ENCODE measurements at regions not wholly inside any gene's neighbourhood (a gene's known extent, or its start where the extent isn't known, plus 50 kb on each side); places are given as distances from the start of the nearest gene placed in this dataset.

DNA sequence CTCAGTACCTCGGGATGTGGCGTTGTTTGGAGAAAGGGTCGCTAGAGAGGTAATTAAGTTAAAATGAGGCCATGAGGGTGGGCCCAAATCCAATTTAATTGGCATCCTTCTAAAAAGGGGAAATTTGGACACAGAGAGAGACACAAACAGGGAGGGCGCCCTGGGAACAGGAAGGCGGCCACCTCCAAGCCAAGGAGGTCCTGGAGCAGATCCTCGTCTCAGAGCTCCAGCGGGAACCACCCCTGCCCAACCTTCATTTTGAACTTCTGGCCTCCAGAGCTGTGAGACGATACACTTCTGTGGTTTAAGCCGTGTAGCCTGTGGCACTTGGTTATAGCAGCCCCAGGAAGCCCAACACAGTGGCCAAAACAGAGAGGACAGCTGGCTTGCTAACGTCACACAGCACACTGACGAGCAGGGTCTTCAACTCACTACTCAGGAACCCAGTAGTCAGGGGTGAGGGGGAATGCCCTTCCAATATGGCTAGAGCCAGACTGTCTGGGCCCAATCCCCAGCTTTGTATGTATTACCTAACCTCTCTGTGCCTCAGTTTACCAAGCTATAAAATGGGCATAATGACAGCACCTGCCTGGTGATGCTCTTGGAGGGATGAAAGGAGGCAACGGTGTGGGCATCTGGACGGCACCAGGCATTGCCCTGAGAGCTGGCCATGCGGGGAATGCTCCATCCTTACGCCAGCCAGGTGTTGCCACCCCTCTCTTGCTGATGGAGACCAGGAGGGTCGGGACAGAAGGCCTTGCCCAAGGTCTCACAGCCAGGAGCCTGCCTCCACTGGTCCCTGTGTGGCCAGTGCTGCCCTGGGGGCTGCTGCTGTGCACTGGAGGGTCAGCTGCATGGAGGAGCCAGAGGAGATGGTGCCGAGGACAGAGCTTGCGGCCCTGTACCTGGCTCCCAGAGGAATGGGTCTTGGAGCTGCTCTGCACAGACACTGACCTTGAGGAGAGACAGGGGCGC, 53.3 kb upstream of the LINC01488 start:
- DNase-seq (no peak), ATAC-seq (no peak)
- Mint-ChIP-seq H3K9me3 (peaks cover 0 to 16% (median 3%) of the 10 kb centered on the region in 9 donors), H3K4me1 (peaks cover 5 to 21% (median 15%) of the 10 kb centered on the region in 4 donors), H3K36me3 (peaks cover 0 to 8% (median 4%) of the 10 kb centered on the region in 3 donors), H3K27ac (no peak overlapping the region), H3K27me3 (peaks cover 4 to 41% (median 15%) of the 10 kb centered on the region in 5 donors), H3K4me3 (no peak overlapping the region)
- POLR2A ChIA-PET = no interaction called here

DNA sequence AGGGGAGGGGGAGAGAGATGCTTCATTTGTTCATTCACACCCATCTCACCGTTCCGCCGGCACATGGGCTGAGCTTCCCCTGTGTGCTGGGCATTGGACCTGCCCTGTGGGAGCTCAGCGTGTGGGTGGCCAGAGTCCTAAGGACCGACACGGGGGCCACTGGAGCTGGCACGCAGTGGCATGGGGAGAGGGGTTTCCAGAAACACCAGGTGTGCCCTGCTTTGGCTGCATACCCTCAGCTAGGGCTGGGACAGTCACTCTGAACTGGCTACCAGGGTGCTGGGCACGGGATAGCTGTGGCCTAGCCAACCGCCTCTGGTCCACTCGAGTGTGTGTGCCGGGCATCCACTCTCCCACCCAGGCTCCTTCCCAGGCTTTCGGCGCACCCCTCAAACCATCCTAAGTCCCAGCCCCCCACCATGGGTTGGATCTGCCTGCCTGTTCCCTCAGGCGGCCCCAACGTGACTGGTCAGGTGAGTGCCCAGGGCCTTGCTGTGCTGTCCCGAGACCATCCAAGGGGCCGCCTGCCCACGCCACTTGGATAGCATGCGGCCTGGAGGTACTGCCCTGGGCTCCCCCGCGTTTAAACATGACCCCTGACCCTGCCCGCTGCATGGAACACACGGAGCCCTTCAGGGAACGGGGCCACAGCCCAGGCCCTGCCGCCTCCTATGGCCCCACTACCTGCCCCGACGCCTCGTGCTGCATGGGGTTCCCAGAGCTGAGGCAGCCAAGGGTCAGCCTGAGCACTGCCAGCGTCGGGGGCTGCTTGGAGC, 51.6 kb upstream of the LINC01488 start:
- no peak overlapping the region for H3K27ac Mint-ChIP-seq
- DNase-seq = peak in 1 of 10 donors; percentile 56
- no peak for ATAC-seq
- peaks cover 10 to 50% (median 28%) of the 10 kb centered on the region in 5 donors for H3K27me3 Mint-ChIP-seq
- peaks cover 0 to 7% (median 0%) of the 10 kb centered on the region in 9 donors for H3K9me3 Mint-ChIP-seq
- POLR2A ChIA-PET = no interaction called here
- H3K36me3 Mint-ChIP-seq = peaks cover 0 to 4% (median 0%) of the 10 kb centered on the region in 3 donors
- no peak overlapping the region for H3K4me3 Mint-ChIP-seq
- H3K4me1 Mint-ChIP-seq = peaks cover 6 to 18% (median 15%) of the 10 kb centered on the region in 4 donors

- Mint-ChIP-seq H3K27ac (no peak overlapping the region), H3K4me3 (no peak overlapping the region), H3K9me3 (peaks cover 0 to 2% (median 0%) of the 10 kb centered on the region in 9 donors), H3K36me3 (peaks cover 0 to under 1% (median 0%) of the 10 kb centered on the region in 3 donors), H3K4me1 (peaks cover 6 to 15% (median 11%) of the 10 kb centered on the region in 4 donors), H3K27me3 (peaks cover 10 to 57% (median 29%) of the 10 kb centered on the region in 5 donors)
- ATAC-seq (no peak), DNase-seq (no peak)
- POLR2A ChIA-PET = no interaction called here
Observed at GRCh38 chr11:69430566-69430965, 50.9 kb upstream of the LINC01488 start.

GRCh38 chr11:69431136-69431535, 50.3 kb upstream of the LINC01488 start:
- no peaks in the 10 kb centered on the region for H3K36me3 Mint-ChIP-seq
- H3K4me3 Mint-ChIP-seq = no peak overlapping the region
- H3K27me3 Mint-ChIP-seq = peaks cover 10 to 63% (median 29%) of the 10 kb centered on the region in 5 donors

More at GRCh38 chr11:69431136-69431535, 50.3 kb upstream of the LINC01488 start:
- Mint-ChIP-seq H3K27ac (peak overlapping the region in 1 of 10 donors; percentile 73), H3K4me1 (peaks cover 3 to 9% (median 6%) of the 10 kb centered on the region in 4 donors), H3K9me3 (no peaks in the 10 kb centered on the region)
- POLR2A ChIA-PET = no interaction called here
- DNase-seq (peak in 1 of 10 donors; percentile 32), ATAC-seq (no peak)
